ENCODE measurements at regions not wholly inside any gene's neighbourhood (a gene's known extent, or its start where the extent isn't known, plus 50 kb on each side); places are given as distances from the start of the nearest gene placed in this dataset.
A peak's percentile ranks its signal among the peaks of the same experiment; 100 is the strongest.

DNA sequence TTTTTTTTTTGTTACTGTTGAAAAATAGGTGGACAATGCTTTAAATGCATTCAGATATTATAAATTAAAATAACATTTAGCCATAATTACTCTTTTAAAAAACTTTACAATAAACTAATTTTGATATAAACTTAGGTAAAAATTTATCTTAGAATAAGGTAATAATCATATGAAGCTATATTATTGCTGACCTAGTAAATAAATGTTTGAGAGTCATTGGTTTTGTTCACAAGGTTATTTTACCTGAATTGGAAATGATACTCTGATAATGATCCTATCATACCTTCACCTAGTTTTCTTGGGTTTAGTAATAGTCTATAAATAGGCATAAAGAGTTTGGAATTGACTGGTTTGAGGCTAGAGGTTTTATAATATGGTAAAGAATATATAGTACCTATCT lies 1076.4 kb upstream of the CDH6 start:
- DNase-seq, result no peak

DNA sequence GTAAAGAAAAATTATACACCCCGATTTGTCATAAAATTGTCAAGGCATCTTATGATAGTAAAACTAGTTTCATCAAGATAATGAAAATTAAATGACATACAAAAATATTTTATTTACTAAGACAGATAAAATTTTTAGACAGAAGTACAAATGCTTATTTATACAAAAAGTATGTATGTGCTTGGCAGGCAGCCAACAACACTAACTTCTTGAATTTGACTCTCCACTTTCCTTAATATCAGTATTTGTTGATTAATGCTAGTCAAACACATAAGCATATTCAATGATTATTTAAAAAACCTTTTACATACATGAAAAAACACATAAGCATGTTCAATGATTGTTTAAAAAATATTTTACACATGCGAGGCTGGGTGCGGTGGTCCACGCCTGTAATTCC lies 1079.9 kb upstream of the CDH6 start:
- DNase-seq, result no peak

DNA sequence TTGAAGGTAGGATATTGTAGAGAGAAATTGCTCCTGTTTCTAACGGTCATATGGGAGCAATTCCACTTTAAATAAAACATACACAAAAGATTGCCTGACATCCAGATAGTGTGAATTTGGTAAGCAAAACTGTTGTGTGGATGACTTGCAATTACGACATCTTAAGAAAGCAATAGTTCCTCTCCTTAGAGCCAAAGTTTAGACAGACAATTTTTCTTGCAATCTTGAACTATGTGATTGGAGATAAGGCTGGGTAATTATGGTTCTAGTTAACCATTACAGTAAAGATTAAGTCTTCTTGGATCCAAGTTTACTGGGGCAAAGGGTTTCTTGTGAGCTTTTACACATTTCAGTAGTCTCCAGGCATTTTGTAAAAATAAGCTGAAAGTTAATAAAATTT lies 1080.6 kb upstream of the CDH6 start:
- no peak for DNase-seq

DNA sequence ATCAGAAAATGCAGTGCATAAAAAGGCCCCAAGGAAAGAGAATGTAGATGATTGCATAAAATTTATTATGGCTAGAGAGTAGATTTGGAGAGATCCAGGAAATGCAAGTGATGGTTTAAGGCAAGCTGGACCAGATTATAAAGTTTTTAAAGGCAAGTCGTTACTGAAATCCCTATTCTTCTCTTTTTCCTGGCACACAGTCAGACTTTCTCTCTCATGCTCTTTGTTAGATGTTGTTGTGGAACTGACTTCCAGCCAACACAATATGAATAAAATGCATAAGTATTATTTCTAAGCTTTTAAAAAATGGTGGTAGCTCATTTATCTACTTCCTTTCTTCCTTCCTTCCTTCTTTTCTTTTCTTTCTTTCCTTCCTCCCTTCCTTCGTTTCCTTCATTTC lies 1085.4 kb upstream of the CDH6 start:
- no peak for DNase-seq

DNA sequence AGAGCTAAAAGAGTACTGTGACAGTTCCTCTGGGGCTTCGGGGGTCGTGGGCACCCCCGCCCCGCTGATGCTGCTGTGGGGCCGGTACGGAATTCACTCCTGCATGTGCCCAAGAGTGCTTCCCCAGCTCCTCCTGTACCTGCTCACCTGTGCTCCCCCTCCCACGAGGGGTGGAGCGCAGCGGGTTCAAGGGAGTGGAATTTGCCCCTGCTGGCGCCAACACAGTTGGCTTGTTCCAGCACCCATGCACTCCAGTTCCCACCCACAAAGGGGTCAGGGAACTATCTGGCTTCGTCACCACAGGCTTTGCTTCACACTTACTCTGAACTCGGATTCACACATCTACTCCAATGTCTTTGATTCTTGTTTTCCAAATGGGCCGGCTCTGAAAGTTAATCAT lies 1086.9 kb upstream of the CDH6 start:
- DNase-seq, result no peak

DNA sequence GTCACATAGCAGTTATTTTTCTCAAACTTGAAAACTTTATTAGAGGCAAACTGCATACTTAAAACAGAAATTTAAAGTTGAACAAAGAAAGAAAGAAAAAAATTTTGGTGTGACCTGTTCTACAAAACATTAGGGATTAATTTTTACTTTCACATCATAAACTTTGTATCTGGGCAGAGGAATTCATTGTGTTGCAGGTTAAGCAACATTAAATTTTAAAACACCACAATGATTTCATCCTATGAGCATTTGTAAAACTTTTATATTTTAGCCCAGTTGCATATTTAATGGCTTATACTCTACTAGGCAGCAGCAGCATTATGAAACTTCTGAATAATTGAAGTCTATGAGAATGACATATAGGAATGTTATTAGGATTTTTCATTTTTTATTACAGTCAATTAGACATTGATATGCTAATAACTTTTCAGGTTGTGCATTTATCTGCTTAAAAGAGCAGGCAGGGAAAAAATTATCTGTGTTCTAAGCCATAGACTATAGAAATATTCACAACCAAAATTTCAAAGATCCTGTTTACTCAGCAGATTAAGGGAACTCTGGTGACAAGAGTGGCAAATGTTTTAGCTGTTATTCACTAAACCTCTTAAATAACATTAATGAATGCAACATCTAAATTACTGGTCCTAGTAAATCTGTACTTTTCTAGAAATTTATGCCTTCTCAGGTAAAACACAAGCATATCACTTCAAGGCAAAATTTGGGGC lies 1088.5 kb upstream of the CDH6 start:
- no peak for DNase-seq

DNA sequence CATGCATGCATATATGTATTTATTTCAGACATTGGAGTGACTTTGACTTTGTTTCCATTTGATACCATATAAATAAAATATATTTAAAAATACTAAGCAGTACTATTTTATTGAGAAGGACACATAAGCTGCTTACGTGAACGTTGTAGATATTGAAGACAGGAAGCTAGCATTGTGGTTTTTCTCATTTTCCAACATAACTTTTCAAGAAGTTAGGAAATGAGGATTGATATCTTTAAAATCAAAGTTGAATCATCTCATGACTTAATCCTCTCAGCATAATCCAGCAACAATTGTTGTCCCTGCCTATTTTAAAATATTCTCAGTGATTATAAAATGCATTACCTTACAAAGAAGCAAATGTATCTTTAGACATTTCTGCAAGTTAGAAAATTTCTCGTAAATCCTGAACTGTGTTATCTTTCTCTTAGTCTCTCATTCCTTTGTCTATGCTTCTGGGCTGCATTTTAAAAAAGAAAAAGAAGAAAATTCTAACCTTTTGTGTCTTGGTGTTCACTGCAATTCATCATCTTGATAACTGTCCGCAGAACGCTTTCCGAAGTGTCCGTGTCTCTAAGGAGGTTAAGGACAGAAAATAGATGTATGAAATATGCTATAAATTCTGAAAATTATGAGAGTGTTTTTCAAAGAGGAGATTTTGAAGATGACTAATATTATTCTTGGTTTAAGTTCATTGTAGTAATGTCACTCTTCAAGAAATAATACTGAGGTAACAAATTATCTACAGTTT lies 1089.9 kb upstream of the CDH6 start:
- no peak for DNase-seq

DNA sequence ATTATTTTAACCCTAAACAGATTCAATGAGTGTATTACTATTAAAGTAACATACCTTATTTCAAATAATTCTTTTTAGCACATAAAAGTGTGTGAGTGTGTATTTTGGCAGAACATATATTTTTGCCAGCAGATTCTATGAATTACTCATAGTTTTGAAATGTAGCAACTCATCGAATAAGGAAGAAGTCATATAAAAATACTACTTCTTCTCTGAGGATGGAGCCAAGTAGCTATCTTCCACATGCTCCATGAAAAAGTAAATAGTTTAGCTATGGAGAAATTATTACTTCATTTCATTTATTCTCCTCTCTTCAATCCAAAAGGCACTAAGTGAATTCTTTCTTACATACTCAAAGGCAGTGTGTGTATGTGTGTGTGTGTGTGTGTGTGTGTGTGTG lies 1090.4 kb upstream of the CDH6 start:
- DNase-seq, result no peak

DNA sequence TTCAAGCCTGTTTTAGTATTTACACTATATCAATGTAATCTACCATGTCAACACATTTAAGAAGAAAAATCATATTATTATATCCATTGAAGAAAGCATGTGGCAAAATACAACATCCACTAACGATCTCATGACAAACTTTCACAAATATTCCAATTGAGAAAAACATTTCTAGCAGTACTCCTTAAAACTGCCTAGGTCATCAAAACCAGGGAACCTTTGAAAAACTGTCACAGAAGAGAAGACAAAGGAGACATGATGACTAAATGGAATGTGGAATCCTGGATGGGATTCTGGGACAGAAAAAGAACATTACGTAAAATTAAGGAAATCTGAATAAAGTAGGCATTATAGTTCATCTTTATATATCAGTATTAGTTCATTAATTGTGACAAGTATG lies 1091.3 kb upstream of the CDH6 start:
- DNase-seq, result no peak

DNA sequence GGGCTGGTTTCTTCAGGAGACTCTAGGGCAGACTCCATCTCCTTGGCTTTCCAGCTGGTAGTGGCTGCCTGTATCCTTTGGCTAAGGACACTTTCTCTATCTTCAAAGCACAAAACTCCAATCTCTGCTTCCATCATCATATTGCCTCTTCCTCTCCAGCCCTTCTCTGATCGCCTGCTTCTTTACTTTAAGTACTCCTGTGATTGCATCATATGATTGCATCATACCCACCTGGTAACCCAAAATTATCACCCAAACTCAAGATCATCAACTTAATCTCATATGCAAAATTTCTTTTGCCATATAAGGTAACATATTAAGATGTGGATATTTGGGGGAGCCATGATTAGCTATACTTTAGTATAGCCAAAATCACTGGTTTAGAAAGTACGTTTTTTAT lies 1092.6 kb upstream of the CDH6 start:
- DNase-seq, result peak; percentile 34

DNA sequence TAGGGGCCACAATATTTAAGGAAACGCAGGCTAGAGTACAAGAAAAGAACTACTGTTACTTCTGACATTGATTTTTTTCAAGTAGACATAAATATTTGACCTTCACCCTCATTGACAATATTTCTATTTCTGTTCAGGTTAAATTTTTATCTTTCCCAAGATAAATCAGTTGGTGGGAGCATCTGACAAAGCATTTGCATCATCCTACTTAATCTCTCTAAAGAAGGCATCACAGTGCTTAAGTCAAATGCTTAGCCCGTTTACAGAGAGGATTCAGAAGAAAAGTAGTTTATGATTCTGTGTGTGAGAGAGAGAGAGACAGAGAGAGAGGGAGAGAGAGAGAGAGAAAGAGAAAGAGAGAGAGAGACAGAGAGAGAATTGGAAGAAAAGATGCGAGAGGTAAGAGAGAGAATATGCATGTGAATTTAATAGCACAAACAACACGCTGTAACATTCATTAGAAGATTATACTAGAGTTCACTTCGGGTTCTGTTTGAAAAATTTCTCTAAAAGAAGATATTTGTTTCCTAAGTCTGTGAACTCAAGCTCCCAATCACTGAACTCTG lies 1093.3 kb upstream of the CDH6 start:
- no peak for DNase-seq

DNA sequence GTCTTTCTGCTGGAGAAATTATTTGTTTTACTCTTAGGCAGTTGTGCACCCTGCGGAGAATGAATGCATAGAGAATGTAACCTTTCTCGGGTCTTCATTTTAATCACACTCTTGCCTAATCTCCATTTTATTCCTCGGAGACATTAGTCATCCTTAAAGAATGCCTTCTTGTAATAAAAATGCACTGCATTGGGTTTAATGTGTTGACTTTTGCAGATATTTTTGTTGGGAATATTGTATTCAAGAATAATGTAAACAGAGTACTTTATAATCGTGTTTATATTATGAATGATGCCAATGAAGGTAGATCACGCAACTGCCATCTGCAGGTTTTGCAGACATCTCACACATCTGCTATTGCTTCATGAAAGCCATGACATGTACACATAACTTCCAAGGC lies 1093.9 kb upstream of the CDH6 start:
- DNase-seq, result no peak

DNA sequence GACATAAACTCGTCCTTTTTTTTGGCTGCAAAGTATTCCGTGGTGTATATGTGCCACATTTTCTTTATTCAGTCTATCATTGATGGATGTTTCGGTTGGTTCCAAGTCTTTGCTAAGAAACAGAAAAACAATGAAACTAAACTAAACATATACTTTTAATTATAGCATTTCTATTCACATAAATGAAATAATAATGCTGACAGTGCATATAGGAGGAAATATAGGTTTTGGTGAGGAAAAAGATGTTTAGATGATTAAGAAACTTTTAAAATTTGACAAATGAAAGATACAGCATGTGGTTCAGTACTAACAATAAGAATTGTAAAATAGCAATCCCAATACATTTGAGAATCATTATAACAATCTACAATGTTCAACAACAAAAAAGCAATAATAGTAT lies 1094.5 kb upstream of the CDH6 start:
- no peak for DNase-seq

DNA sequence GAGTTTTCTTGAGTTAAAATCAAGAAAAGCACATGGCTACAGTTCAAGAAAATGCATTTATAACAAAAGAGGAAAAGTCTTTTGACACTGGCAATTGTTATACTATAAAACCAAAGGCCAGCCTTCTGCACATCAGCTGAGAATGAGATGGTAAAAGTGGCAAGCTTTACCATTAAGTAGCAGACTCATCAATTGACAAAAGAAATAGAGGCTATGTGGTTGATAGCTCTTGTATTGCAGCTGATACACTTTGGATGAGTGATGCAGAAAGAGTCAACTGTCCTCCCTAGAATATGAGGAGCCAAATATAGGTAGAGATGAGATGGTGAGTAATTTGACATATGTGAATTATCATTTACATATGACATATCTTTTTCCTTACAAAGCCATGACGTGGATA lies 1100.9 kb upstream of the CDH6 start:
- DNase-seq, result no peak

DNA sequence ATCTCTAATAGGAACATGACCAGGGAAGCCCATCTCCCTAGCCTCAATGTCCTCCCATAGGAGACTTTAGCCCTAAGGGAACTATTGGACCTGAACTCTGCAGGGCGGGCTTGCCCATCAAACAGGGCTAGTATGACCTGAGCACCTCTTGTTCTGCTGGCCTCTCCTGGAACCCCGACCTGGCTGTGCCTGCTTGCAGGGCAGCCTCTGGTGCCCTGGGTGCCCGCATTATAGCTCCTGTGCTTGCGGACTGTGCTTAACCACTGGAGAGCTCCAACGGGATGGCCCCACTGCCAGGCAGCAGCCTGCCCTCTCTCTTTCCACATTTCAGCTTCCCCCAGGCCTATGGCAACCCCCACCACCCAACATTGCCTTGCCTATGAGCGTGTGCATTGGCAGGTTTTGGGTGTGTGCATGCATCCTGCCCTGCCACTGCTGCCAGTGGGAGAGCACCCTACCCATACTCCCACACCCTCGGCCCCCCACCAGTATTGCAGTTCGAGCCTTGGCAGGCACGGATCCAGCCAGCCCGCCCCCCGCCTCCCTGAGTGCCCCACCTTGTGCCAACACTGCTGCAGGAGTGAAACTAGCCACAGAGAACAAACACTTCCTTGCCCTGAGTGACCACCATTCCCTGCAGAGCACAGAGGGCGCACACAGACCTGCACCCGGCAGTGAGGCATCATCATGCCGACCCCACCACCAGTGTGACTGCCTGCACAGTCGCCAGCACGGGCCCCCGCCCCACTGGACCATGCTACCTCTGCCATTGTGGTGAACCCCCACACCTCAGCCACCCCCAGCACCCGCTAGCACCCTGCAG lies 1123.8 kb upstream of the CDH6 start:
- no peak for DNase-seq

DNA sequence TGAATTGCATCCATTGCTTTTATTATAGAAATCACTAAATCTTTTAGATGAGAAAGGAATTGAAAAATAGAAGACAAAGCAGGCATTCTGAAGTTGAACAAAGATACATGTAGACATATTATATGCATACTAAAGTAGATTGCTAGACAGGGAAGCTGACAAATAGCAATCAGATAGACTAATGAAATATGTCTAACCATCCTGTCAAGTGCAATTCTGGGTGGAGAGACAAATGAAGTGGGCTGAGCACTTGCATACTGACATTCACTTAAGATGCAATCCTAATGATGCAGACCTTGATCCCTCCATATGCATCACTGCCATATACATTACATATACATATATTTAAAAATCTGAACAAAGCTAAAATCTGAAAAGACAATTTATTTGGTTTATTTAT lies 1130.0 kb upstream of the CDH6 start:
- no peak for DNase-seq

DNA sequence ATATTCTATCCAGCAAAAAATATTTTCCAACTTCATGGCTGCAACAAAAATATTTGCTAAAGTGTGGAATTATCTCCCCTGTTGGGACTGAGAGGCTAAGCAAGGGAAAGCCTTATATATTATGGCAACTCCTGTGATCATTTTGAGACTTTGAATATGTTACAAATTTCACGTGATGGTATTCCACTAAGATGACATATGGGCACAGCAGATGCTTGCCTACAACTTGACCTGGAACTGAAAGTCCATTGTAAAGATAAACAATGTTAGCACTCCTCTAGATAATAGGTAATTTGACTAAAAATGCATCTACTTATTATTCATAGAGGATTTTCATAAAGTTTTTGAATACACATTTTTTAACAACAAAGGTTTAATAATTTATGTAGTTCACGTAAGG lies 1141.5 kb upstream of the CDH6 start:
- no peak for DNase-seq

DNA sequence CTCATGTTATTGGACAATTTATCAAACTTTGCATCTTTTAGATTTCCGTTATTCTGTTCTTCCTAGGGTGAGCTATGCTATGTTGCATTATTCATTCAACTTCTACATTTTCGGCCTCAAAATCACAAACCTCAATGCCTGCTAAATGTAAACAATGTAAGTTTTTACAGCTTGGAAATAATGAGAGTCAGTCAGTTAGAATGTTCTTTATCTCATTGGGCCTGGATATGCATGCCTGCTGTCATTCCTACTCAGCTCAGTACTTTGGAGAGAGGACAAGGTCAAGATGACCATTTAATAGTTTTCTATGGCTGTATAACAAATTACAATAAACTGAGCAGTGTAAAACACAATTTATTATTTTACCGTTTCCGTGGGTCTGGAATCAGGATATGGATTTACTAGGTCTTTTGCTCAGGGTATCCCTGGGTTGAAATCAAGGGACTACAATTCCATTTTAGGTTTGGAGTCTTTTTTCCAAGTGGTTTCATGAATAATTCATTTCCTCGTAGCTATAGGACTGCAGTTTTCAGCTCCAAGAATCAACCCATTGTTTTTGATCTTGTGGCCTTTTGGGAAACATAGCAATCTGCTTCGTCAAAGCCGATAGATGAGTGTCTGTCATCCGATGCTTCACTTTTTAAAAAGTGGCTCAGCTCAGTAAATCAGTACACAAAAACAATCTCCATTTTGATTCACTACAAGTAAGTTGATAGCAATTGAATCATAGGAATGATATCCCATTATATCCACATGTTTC lies 1143.2 kb upstream of the CDH6 start:
- DNase-seq, result no peak

DNA sequence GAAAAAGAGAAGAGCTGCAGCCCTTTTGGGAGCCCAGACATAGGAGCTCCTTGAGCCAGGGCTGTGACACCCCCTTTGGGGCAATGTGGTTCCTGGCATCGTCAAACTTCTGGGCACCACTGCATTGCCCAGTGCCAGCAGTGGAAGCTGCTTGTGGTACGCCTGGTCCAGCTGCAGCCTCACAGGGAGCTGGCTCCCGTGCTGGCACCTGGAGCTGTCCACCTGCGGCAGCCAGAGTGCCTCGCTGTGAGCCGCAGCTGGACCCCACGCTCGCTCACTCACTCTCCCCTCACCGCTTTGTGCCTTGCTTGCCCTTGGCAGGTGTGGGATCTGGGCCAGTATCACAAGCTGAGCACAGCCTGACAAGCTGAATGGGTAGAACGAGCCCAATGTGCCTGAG lies 1150.8 kb upstream of the CDH6 start:
- DNase-seq, result no peak

DNA sequence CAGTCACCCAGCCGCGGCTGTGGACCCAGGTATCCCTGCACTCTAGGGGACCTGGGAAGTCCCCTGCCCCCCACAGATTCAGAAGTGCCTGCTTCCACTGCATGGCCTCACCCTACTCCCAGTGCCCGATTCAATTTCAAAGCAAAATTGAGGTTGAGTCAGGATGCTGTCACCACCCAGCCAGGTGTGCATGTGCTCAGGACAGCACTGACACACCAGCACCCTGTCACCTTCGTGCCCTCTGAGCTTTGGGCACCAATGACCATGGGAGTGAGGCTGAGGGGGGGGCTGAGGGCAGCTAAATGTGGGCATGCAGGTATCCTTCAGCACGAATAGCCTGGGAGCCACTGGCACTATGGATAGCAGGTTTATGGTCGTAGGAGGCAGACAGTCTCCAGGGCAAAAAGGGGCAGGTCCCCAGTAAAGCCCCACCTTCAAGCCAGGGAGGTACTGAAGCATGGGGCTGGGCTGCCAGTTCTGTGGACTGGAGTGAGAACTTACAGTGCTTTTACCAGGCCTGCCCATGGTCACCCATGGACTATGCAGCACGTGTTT lies 1151.6 kb upstream of the CDH6 start:
- DNase-seq, result no peak

DNA sequence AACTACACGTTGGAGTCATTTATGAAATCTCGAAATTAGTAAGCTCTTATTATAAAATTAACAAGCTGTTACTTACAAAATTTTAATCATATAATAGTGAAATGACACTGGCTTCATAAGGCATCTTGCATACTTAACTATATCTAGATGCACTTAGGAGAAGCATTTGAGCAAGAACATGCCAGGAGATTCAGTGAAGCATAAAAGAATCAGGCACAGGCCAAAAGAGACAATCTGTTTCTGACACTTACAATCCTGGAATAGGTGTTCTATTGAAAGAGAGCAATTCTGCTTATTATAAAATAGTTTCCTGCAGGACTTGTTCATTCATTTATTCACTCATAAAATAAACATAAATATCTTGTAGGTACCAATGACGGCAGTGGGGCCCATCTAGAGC lies 1152.2 kb upstream of the CDH6 start:
- DNase-seq, result no peak

DNA sequence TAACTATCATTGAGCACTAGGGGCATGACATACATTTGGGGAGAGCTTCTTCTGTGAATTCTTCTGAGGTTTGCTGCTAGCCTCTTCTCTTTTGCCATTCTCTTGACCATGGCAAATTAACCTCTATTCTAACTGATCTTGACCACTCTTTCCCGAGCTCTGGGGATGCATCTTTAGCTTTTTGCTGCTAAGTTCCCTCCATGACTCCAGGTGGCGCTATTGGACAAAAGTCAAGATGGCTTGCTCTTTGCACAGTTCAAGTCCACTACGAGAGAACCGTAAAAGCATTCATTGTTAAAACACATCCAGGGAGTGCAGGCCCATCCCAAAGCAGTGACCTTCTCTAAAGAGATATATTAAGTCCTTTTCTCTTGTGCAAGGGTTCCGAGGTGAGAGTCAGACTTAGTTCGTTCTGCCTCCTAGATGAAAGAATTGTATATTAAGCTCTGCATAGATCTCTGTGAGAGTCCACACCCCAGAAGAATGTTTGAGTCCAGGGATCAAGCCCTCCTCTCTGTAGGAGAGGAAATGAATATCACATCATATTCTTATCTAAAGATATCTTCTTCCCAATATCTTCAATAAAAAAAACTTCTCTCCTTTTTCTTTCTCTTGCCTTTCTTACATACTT lies 1152.9 kb upstream of the CDH6 start:
- peak; percentile 29 for DNase-seq
